IMR-90 (cell line): ENCODE measurements at regions not wholly inside any gene's neighbourhood (a gene's known extent, or its start where the extent isn't known, plus 50 kb on each side); places are given as distances from the start of the nearest gene placed in this dataset.

Experiments used
- ATAC-seq: fragments of 200-7000 bp; cut with Tn5 transposase; 2 replicates; pipeline ENCODE4 v1.9.1; 2020; ENCODE audit warnings: low read depth, mild to moderate bottlenecking, moderate library complexity
- BruUV-seq: library from RNA; stranded (reverse); fragments of 400-500 nt; replicated peaks from 2 replicates; lab custom pipeline; 2021; lab: Mats Ljungman, UMichigan
- CTCF ChIA-PET: fragments of 300-600 bp; formaldehyde crosslinking; extraction: SDS; loops from one replicate; lab custom pipeline; 2021; ENCODE audit warnings: antibody characterized with exemption; lab: Yijun Ruan, JAX
- POLR2A ChIA-PET: fragments of 300-600 bp; sonication (Branson Sonifier 250); formaldehyde crosslinking; loops from one replicate; lab custom pipeline; 2022; ENCODE audit warnings: antibody characterized with exemption; ENCODE audit not compliant: unreplicated experiment; lab: Charles Lee
- DNase-seq: peaks from one replicate; pipeline ENCODE4 v3.0.0; 2013
- H2AFZ ChIP-seq: replicated peaks from 2 replicates; pipeline ENCODE3; 2013; ENCODE audit warnings: low read length, mild to moderate bottlenecking; ENCODE audit not compliant: poor library complexity
- H2AK5ac ChIP-seq: 2 replicates; pipeline ENCODE4 v1.6.1; 2013; ENCODE audit warnings: low read depth, low read length, inconsistent platforms
- H2AK9ac ChIP-seq: replicated peaks from 2 replicates; pipeline ENCODE3; 2013; ENCODE audit warnings: mild to moderate bottlenecking, low read depth, low read length, moderate library complexity; ENCODE audit not compliant: poor library complexity
- H2BK120ac ChIP-seq: 2 replicates; pipeline ENCODE4 v1.6.1; 2013; ENCODE audit warnings: low read depth, low read length, inconsistent platforms
- H2BK15ac ChIP-seq: 3 replicates; pipeline ENCODE4 v1.6.1; 2013; ENCODE audit warnings: low read depth, low read length, inconsistent platforms
- H2BK20ac ChIP-seq: 2 replicates; pipeline ENCODE4 v1.6.1; 2013; ENCODE audit warnings: low read depth, mild to moderate bottlenecking, inconsistent platforms, low read length, moderate library complexity
- H2BK5ac ChIP-seq: 2 replicates; pipeline ENCODE4 v1.6.1; 2013; ENCODE audit warnings: mild to moderate bottlenecking, low read depth, low read length, inconsistent platforms; ENCODE audit not compliant: poor library complexity, severe bottlenecking
- H3K14ac ChIP-seq: replicated peaks from 2 replicates; pipeline ENCODE4 v1.6.1; 2013; ENCODE audit warnings: low read depth, low read length, inconsistent platforms
- H3K18ac ChIP-seq: 2 replicates; pipeline ENCODE4 v1.6.1; 2013; ENCODE audit warnings: low read depth, low read length, control low read depth
- H3K23ac ChIP-seq: 2 replicates; pipeline ENCODE4 v1.6.1; 2013; ENCODE audit warnings: low read depth, low read length, inconsistent platforms
- H3K27ac ChIP-seq: 2 replicates; pipeline ENCODE4 v1.5.1; 2013; ENCODE audit warnings: mild to moderate bottlenecking, control low read depth, low read length; ENCODE audit not compliant: insufficient read depth
- H3K27me3 ChIP-seq: 2 replicates; pipeline ENCODE4 v1.6.1; 2013; ENCODE audit warnings: low read length; ENCODE audit not compliant: control insufficient read depth, insufficient read depth
- H3K36me3 ChIP-seq: 2 replicates; pipeline ENCODE4 v1.6.1; 2013; ENCODE audit warnings: low read length, mixed read lengths; ENCODE audit not compliant: control insufficient read depth, insufficient read depth
- H3K4ac ChIP-seq: 2 replicates; pipeline ENCODE4 v1.6.1; 2013; ENCODE audit warnings: low read depth, low read length, inconsistent platforms
- H3K4me1 ChIP-seq: 2 replicates; pipeline ENCODE4 v1.6.1; 2013; ENCODE audit warnings: low read length, mixed read lengths; ENCODE audit not compliant: control insufficient read depth, insufficient read depth
- H3K4me2 ChIP-seq: 2 replicates; pipeline ENCODE4 v1.6.1; 2013; ENCODE audit warnings: low read depth, mild to moderate bottlenecking, control low read depth, low read length, moderate library complexity
- H3K4me3 ChIP-seq: 2 replicates; pipeline ENCODE4 v1.5.1; 2013; ENCODE audit warnings: low read depth, mild to moderate bottlenecking, control low read depth, low read length, moderate library complexity; ENCODE audit not compliant: insufficient read depth
- H3K56ac ChIP-seq: 2 replicates; pipeline ENCODE4 v1.6.1; 2013; ENCODE audit warnings: low read length, inconsistent platforms; ENCODE audit not compliant: insufficient read depth; ENCODE audit errors: extremely low read depth
- H3K79me1 ChIP-seq, 2 experiments: 2 replicates each; pipeline ENCODE4 v1.6.1; 2013; ENCODE audit warnings: low read length in 2 of 2, inconsistent platforms in 1 of 2, low read depth in 1 of 2
- H3K9ac ChIP-seq: 2 replicates; pipeline ENCODE4 v1.6.1; 2013; ENCODE audit warnings: low read depth, low read length, control low read depth
- H3K9me1 ChIP-seq: 2 replicates; pipeline ENCODE4 v1.6.1; 2013; ENCODE audit warnings: low read length, inconsistent platforms; ENCODE audit not compliant: insufficient read depth
- H3K9me3 ChIP-seq: 2 replicates; pipeline ENCODE4 v1.6.1; 2013; ENCODE audit warnings: low read length; ENCODE audit not compliant: control insufficient read depth, insufficient read depth
- H4K20me1 ChIP-seq: 2 replicates; pipeline ENCODE4 v1.6.1; 2013; ENCODE audit warnings: low read length, inconsistent platforms; ENCODE audit not compliant: insufficient read depth
- H4K5ac ChIP-seq: 2 replicates; pipeline ENCODE4 v1.6.1; 2013; ENCODE audit warnings: mild to moderate bottlenecking, low read depth, low read length, control low read depth
- H4K8ac ChIP-seq, 2 experiments: 2 replicates each; pipeline ENCODE4 v1.6.1; 2013; ENCODE audit warnings: low read depth in 2 of 2, low read length in 2 of 2, control low read depth in 1 of 2, inconsistent platforms in 1 of 2
- H4K91ac ChIP-seq: 2 replicates; pipeline ENCODE4 v1.6.1; 2013; ENCODE audit warnings: low read depth, low read length, inconsistent platforms; ENCODE audit not compliant: insufficient read depth
- BHLHE40 ChIP-seq: fragments of 150-350 bp; IDR thresholded peaks from 2 replicates; pipeline ENCODE4 v1.6.1; 2016; ENCODE audit warnings: mild to moderate bottlenecking, low read depth, low read length
- FOS ChIP-seq: fragments of 150-350 bp; IDR thresholded peaks from 2 replicates; pipeline ENCODE4 v1.6.1; 2016; ENCODE audit warnings: low read depth, low read length
- MAFK ChIP-seq: IDR thresholded peaks from 2 replicates; pipeline ENCODE4 v1.6.1; 2012; ENCODE audit warnings: low read depth, low read length, improper control_type of control experiment
- MXI1 ChIP-seq: IDR thresholded peaks from 2 replicates; pipeline ENCODE4 v1.6.1; 2012; ENCODE audit warnings: low read depth, mild to moderate bottlenecking, low read length, moderate library complexity, borderline replicate concordance
- NFE2L2 ChIP-seq: fragments of 150-350 bp; IDR thresholded peaks from 2 replicates; pipeline ENCODE4 v1.6.1; 2016; ENCODE audit warnings: low read depth, mild to moderate bottlenecking, low read length
- RAD21 ChIP-seq: IDR thresholded peaks from 2 replicates; pipeline ENCODE4 v1.6.1; 2012; ENCODE audit warnings: low read length, improper control_type of control experiment
- RCOR1 ChIP-seq: IDR thresholded peaks from 2 replicates; pipeline ENCODE4 v1.6.1; 2012; ENCODE audit warnings: mild to moderate bottlenecking, low read length, improper control_type of control experiment; ENCODE audit not compliant: insufficient replicate concordance
- RFX5 ChIP-seq: IDR thresholded peaks from 2 replicates; pipeline ENCODE4 v1.8.0; 2012; ENCODE audit warnings: low read depth, mild to moderate bottlenecking, low read length, moderate library complexity
- SMC3 ChIP-seq: fragments of 150-350 bp; IDR thresholded peaks from 2 replicates; pipeline ENCODE4 v1.6.1; 2016; ENCODE audit warnings: low read depth, mild to moderate bottlenecking, antibody characterized with exemption, low read length, moderate library complexity
- WGBS, 2 experiments: methylation state at CpG; one replicate each; pipeline versions ENCODE4 v1.1.5 to v1.1.7; 2013; ENCODE audit warnings: missing lambda C conversion rate in 2 of 2; ENCODE audit not compliant: insufficient read length in 1 of 2; ENCODE audit errors: extremely low coverage in 2 of 2; 5-methylcytosine and 5-hydroxymethylcytosine counted together
- dilution Hi-C: fragments of 300-500 bp; cut with HindIII; formaldehyde crosslinking; loops from one replicate; pipeline ENCODE4 v1.14.3; 2018; ENCODE audit warnings: low sequenced_read_pairs; ENCODE audit not compliant: unreplicated experiment
- in situ Hi-C: fragments of 300-500 bp; cut with MboI; formaldehyde crosslinking; loops from 3 replicates; pipeline ENCODE4 v1.14.3; 2019; ENCODE audit warnings: low sequenced_read_pairs, inconsistent platforms, mixed read lengths
- intact Hi-C: fragments of 100-400 bp; cut with micrococcal nuclease; formaldehyde crosslinking; loops from 2 replicates; pipeline ENCODE4 v1.10.0; 2022
- TF ChIP-seq, protein P1 (sequence below): conservative IDR thresholded peaks from 2 replicates; pipeline ENCODE4 v1.5.1; 2012; ENCODE audit warnings: mild to moderate bottlenecking, low read depth, low read length, improper control_type of control experiment
- TF ChIP-seq, protein P2 (sequence below): fragments of 150-350 bp; IDR thresholded peaks from 2 replicates; pipeline ENCODE4 v1.6.1; 2016; ENCODE audit warnings: low read depth, mild to moderate bottlenecking, low read length, moderate library complexity, borderline replicate concordance

DNA sequence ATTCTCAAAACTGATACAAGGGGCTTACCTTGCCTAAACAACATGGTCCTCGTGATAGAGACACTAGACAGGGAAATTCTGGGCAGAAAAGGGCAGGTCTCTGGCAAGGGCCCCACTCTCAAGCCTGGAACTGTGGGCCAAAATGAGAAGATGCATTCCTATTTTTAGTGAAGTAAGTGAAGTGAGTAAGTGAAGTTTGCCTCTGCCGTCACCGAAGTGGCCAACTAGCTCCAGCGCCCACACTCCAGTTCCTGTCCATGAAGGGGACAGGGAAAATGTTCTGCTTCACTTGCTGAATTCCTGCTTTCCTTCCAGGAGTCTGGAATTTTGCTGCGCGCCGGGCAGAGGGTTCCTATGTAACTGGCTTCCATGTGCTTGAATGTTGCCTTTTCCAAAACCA is 1035.6 kb upstream of the TMEM132C start:
- Histone ChIP-seq H3K56ac (peak overlapping the region; percentile 71), H4K20me1 (no peaks in the 10 kb centered on the region), H3K27me3 (no peaks in the 10 kb centered on the region), H2AK9ac (peak overlapping the region; percentile 1), H2AK5ac (peak overlapping the region; percentile 70; the same call in 1 of the 2 replicates), H2BK5ac (peak overlapping the region; percentile 77), H3K4me3 (no peak overlapping the region), H2BK120ac (peak overlapping the region; percentile 95), H3K23ac (no peak overlapping the region), H4K8ac (peak overlapping the region; percentile 93 to 95), H3K79me1 (no peaks in the 10 kb centered on the region), H2BK20ac (peak overlapping the region; percentile 99), H4K5ac (peak overlapping the region; percentile 81), H3K9me1 (no peaks in the 10 kb centered on the region), H2AFZ (peak overlapping the region; percentile 5), H3K36me3 (no peaks in the 10 kb centered on the region), H3K14ac (peak overlapping the region; percentile 59; the same call in 1 of the 2 replicates), H3K9me3 (peaks cover 17% of the 10 kb centered on the region), H3K18ac (peak overlapping the region; percentile 67; the same call in 1 of the 2 replicates), H3K4me2 (no peak overlapping the region), H3K27ac (peak overlapping the region; percentile 41), H3K4ac (peak overlapping the region; percentile 90), H3K4me1 (peaks cover 6% of the 10 kb centered on the region; the same call in 1 of the 2 replicates), H3K9ac (no peak overlapping the region), H4K91ac (peak overlapping the region; percentile 74), H2BK15ac (peak overlapping the region; percentile 74; the same call in 1 of the 3 replicates)
- ATAC-seq = no peak
- TF ChIP-seq RAD21 = no peak
- no peak for TF ChIP-seq NFE2L2
- no peak for TF ChIP-seq RFX5
- TF ChIP-seq BHLHE40 = no peak
- TF ChIP-seq MXI1 = no peak
- TF ChIP-seq MAFK = no peak
- TF ChIP-seq FOS = no peak
- TF ChIP-seq, protein P1, sequence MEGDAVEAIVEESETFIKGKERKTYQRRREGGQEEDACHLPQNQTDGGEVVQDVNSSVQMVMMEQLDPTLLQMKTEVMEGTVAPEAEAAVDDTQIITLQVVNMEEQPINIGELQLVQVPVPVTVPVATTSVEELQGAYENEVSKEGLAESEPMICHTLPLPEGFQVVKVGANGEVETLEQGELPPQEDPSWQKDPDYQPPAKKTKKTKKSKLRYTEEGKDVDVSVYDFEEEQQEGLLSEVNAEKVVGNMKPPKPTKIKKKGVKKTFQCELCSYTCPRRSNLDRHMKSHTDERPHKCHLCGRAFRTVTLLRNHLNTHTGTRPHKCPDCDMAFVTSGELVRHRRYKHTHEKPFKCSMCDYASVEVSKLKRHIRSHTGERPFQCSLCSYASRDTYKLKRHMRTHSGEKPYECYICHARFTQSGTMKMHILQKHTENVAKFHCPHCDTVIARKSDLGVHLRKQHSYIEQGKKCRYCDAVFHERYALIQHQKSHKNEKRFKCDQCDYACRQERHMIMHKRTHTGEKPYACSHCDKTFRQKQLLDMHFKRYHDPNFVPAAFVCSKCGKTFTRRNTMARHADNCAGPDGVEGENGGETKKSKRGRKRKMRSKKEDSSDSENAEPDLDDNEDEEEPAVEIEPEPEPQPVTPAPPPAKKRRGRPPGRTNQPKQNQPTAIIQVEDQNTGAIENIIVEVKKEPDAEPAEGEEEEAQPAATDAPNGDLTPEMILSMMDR = no peak
- TF ChIP-seq, protein P2, sequence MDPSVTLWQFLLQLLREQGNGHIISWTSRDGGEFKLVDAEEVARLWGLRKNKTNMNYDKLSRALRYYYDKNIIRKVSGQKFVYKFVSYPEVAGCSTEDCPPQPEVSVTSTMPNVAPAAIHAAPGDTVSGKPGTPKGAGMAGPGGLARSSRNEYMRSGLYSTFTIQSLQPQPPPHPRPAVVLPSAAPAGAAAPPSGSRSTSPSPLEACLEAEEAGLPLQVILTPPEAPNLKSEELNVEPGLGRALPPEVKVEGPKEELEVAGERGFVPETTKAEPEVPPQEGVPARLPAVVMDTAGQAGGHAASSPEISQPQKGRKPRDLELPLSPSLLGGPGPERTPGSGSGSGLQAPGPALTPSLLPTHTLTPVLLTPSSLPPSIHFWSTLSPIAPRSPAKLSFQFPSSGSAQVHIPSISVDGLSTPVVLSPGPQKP = no peak
- TF ChIP-seq SMC3 = no peak
- TF ChIP-seq RCOR1 = no peak
- in situ Hi-C loops = no loop called here
- dilution Hi-C loops = no loop called here
- intact Hi-C loops = no loop called here
- no TSS peak for BruUV-seq
- no CpG with 5 or more reads among the region's 7 CpGs for WGBS, 2 experiments
- ChIA-PET CTCF (no interaction called here), POLR2A (no interaction called here)
- DNase-seq = no peak
